ENCODE measurements at regions not wholly inside any gene's neighbourhood (a gene's known extent, or its start where the extent isn't known, plus 50 kb on each side); places are given as distances from the start of the nearest gene placed in this dataset.

GRCh38 chr2:57891086-57891712 is 155.4 kb upstream of the VRK2 start (continued):
- TF ChIP-seq RFX5 (IDR thresholded peaks at IDR 0.05; ENCODE audit: low read length) (no peak), TEAD4 (IDR thresholded peaks at IDR 0.05; ENCODE audit: borderline replicate concordance, insufficient read depth) (no peak), MEF2A (IDR thresholded peaks at IDR 0.05; ENCODE audit: borderline replicate concordance, low read depth) (no peak), SMC3 (IDR thresholded peaks at IDR 0.05; ENCODE audit: low read depth, low read length) (no peak), USF2 (IDR thresholded peaks at IDR 0.05; ENCODE audit: borderline replicate concordance, low read depth, low read length) (no peak), SIN3A (IDR thresholded peaks at IDR 0.05; ENCODE audit: borderline replicate concordance, low read depth, low read length) (no peak), GABPA (IDR thresholded peaks at IDR 0.05; ENCODE audit: low read depth) (no peak), CHD2 (IDR thresholded peaks at IDR 0.05; ENCODE audit: low read length, partially characterized antibody) (no peak), REST (IDR thresholded peaks at IDR 0.05; ENCODE audit: low read depth, low read length) (no peak), MXI1 (IDR thresholded peaks at IDR 0.05; ENCODE audit: low read depth, low read length) (no peak)

- Histone ChIP-seq H3K9ac (no peak overlapping the region), H3K27me3 (ENCODE audit: insufficient read depth) (no peaks in the 10 kb centered on the region), H3K27ac (ENCODE audit: low read depth in 2 of 2, low read length in 1 of 2) (no peak overlapping the region), H3K9me2 (no peaks in the 10 kb centered on the region), H3F3A (replicated peaks; ENCODE audit: insufficient read depth) (no peaks in the 10 kb centered on the region), H4K20me1 (ENCODE audit: insufficient read depth) (no peaks in the 10 kb centered on the region), H3K4me2 (no peak overlapping the region), H3K36me3 (replicated peaks in 1 of 2; ENCODE audit: control insufficient read depth in 1 of 2, insufficient read depth in 2 of 2, low read length in 1 of 2) (no peaks in the 10 kb centered on the region), H2AFZ (ENCODE audit: low read depth) (no peak overlapping the region), H3K9me3 (no peaks in the 10 kb centered on the region), H3K4me1 (ENCODE audit: control insufficient read depth in 1 of 2, insufficient read depth in 2 of 2, low read depth in 1 of 2, low read length in 1 of 2) (no peaks in the 10 kb centered on the region), H3K4me3 (ENCODE audit: low read depth in 2 of 2, low read length in 1 of 2) (no peak overlapping the region), H3K79me2 (ENCODE audit: insufficient read depth) (no peaks in the 10 kb centered on the region)
- 89% methylated on average over 3 of the region's 3 CpGs for WGBS (ENCODE audit: low lambda C conversion rate)
- ChIA-PET CTCF (interaction anchor here (1.9 kb wide), 1 partner anchor 13 kb away, joined by 6 read pairs; no protein-coding TSS in a partner anchor), POLR2A (no interaction called here)
- no peak for DNase-seq
- TF ChIP-seq MXI1 (IDR thresholded peaks at IDR 0.05; ENCODE audit: low read depth, low read length) (no peak), CTCF (IDR thresholded peaks at IDR 0.05) (no peak), CHD2 (IDR thresholded peaks at IDR 0.05; ENCODE audit: low read length, partially characterized antibody) (no peak), GATA2 (CRISPR knock-in tag; IDR thresholded peaks at IDR 0.05) (no peak), TCF12 (IDR thresholded peaks at IDR 0.05) (no peak), POLR2AphosphoS5 (IDR thresholded peaks at IDR 0.05; ENCODE audit: low read depth, low read length) (no peak), GABPA (IDR thresholded peaks at IDR 0.05; ENCODE audit: low read depth) (no peak), RFX5 (IDR thresholded peaks at IDR 0.05; ENCODE audit: low read length) (no peak), REST (IDR thresholded peaks at IDR 0.05; ENCODE audit: low read depth, low read length) (no peak)
These were observed 153.7 kb upstream of the VRK2 start for GRCh38 chr2:57892920-57893319.
